ENCODE measurements at regions not wholly inside any gene's neighbourhood (a gene's known extent, or its start where the extent isn't known, plus 50 kb on each side); places are given as distances from the start of the nearest gene placed in this dataset.

- H3K27ac ChIP-seq (ENCODE audit: low read depth in 1 of 2, low read length in 1 of 2) = no peak overlapping the region
- no peaks in the 10 kb centered on the region for H3K36me3 ChIP-seq (ENCODE audit: control insufficient read depth in 2 of 2, insufficient read depth in 2 of 2, low read length in 1 of 2)
- H3K9me3 ChIP-seq (ENCODE audit: control insufficient read depth in 2 of 2, insufficient read depth in 1 of 2, low read length in 1 of 2) = no peaks in the 10 kb centered on the region
- H3K4me3 ChIP-seq (ENCODE audit: low read length in 2 of 2) = no peak overlapping the region
- H3K4me1 ChIP-seq (ENCODE audit: control insufficient read depth in 2 of 2, insufficient read depth in 2 of 2, low read length in 2 of 2) = no peaks in the 10 kb centered on the region
- H3K27me3 ChIP-seq (ENCODE audit: control insufficient read depth in 2 of 2, insufficient read depth in 1 of 2, low read length in 1 of 2) = no peaks in the 10 kb centered on the region
- no peak for DNase-seq (ENCODE audit: low read depth in 6 of 9, low spot score in 9 of 9)
- WGBS = 86% methylated on average over 5 of the region's 5 CpGs
These were observed 64.8 kb downstream of the FAM43A start for GRCh38 chr3:194750491-194750828.

- no peak for DNase-seq (ENCODE audit: low read depth in 6 of 9, low spot score in 9 of 9)
- no peak overlapping the region for H3K27ac ChIP-seq (ENCODE audit: low read depth in 1 of 2, low read length in 1 of 2)
These were observed 70.2 kb downstream of the FAM43A start for GRCh38 chr3:194755671-194756459.

GRCh38 chr3:194756460-194756779, 70.7 kb downstream of the FAM43A start:
- Histone ChIP-seq H3K27ac (ENCODE audit: low read depth in 1 of 2, low read length in 1 of 2) (no peak overlapping the region), H3K27me3 (ENCODE audit: control insufficient read depth in 2 of 2, insufficient read depth in 1 of 2, low read length in 1 of 2) (no peaks in the 10 kb centered on the region), H3K4me3 (ENCODE audit: low read length in 2 of 2) (no peak overlapping the region), H3K36me3 (ENCODE audit: control insufficient read depth in 2 of 2, insufficient read depth in 2 of 2, low read length in 1 of 2) (no peaks in the 10 kb centered on the region), H3K4me1 (ENCODE audit: control insufficient read depth in 2 of 2, insufficient read depth in 2 of 2, low read length in 2 of 2) (no peaks in the 10 kb centered on the region), H3K9me3 (ENCODE audit: control insufficient read depth in 2 of 2, insufficient read depth in 1 of 2, low read length in 1 of 2) (no peaks in the 10 kb centered on the region)
- DNase-seq (ENCODE audit: low read depth in 6 of 9, low spot score in 9 of 9) = no peak
- WGBS = 89% methylated on average over 4 of the region's 4 CpGs

More at GRCh38 chr3:194755671-194756459, 70.2 kb downstream of the FAM43A start:
- Histone ChIP-seq H3K4me3 (ENCODE audit: low read length in 2 of 2) (no peak overlapping the region), H3K27me3 (ENCODE audit: control insufficient read depth in 2 of 2, insufficient read depth in 1 of 2, low read length in 1 of 2) (no peaks in the 10 kb centered on the region), H3K36me3 (ENCODE audit: control insufficient read depth in 2 of 2, insufficient read depth in 2 of 2, low read length in 1 of 2) (no peaks in the 10 kb centered on the region), H3K9me3 (ENCODE audit: control insufficient read depth in 2 of 2, insufficient read depth in 1 of 2, low read length in 1 of 2) (no peaks in the 10 kb centered on the region), H3K4me1 (ENCODE audit: control insufficient read depth in 2 of 2, insufficient read depth in 2 of 2, low read length in 2 of 2) (no peaks in the 10 kb centered on the region)
- WGBS = 94% methylated on average over 29 of the region's 29 CpGs

GRCh38 chr3:194756791-194757325, 71.2 kb downstream of the FAM43A start:
- no peaks in the 10 kb centered on the region for H3K9me3 ChIP-seq (ENCODE audit: control insufficient read depth in 2 of 2, insufficient read depth in 1 of 2, low read length in 1 of 2)
- no peak for DNase-seq (ENCODE audit: low read depth in 6 of 9, low spot score in 9 of 9)
- no peaks in the 10 kb centered on the region for H3K36me3 ChIP-seq (ENCODE audit: control insufficient read depth in 2 of 2, insufficient read depth in 2 of 2, low read length in 1 of 2)
- H3K4me3 ChIP-seq (ENCODE audit: low read length in 2 of 2) = no peak overlapping the region
- no peaks in the 10 kb centered on the region for H3K4me1 ChIP-seq (ENCODE audit: control insufficient read depth in 2 of 2, insufficient read depth in 2 of 2, low read length in 2 of 2)
- 93% methylated on average over 10 of the region's 10 CpGs for WGBS
- no peaks in the 10 kb centered on the region for H3K27me3 ChIP-seq (ENCODE audit: control insufficient read depth in 2 of 2, insufficient read depth in 1 of 2, low read length in 1 of 2)
- no peak overlapping the region for H3K27ac ChIP-seq (ENCODE audit: low read depth in 1 of 2, low read length in 1 of 2)

GRCh38 chr3:194757647-194758061, 72.0 kb downstream of the FAM43A start:
- Histone ChIP-seq H3K27ac (ENCODE audit: low read depth in 1 of 2, low read length in 1 of 2) (no peak overlapping the region), H3K4me3 (ENCODE audit: low read length in 2 of 2) (no peak overlapping the region), H3K27me3 (ENCODE audit: control insufficient read depth in 2 of 2, insufficient read depth in 1 of 2, low read length in 1 of 2) (no peaks in the 10 kb centered on the region), H3K4me1 (ENCODE audit: control insufficient read depth in 2 of 2, insufficient read depth in 2 of 2, low read length in 2 of 2) (no peaks in the 10 kb centered on the region), H3K36me3 (ENCODE audit: control insufficient read depth in 2 of 2, insufficient read depth in 2 of 2, low read length in 1 of 2) (no peaks in the 10 kb centered on the region), H3K9me3 (ENCODE audit: control insufficient read depth in 2 of 2, insufficient read depth in 1 of 2, low read length in 1 of 2) (no peaks in the 10 kb centered on the region)
- 73% methylated on average over 2 of the region's 2 CpGs for WGBS
- DNase-seq (ENCODE audit: low read depth in 6 of 9, low spot score in 9 of 9) = no peak

DNA sequence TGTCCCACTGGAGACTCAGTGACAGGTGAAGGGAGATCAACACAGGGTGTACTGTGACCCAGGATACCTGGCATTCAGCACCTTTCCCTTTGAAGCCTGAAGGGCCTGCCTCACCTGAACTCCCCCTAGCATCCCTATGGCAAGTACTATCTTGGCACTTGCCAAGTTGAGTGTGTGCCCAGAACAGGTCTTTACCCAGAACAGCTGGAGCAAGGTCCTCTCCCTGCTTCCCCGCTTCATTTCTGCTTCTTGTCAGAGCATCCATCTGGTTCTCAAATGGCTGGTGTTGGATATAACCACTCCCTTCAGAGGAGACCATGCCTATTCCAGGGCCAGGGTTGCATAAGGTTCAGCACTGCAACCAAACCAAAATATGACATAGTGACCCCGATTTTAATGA, 73.0 kb downstream of the FAM43A start:
- no peak for DNase-seq (ENCODE audit: low read depth in 6 of 9, low spot score in 9 of 9)
- no peaks in the 10 kb centered on the region for H3K4me1 ChIP-seq (ENCODE audit: control insufficient read depth in 2 of 2, insufficient read depth in 2 of 2, low read length in 2 of 2)
- H3K36me3 ChIP-seq (ENCODE audit: control insufficient read depth in 2 of 2, insufficient read depth in 2 of 2, low read length in 1 of 2) = no peaks in the 10 kb centered on the region
- 94% methylated on average over 2 of the region's 2 CpGs for WGBS
- H3K4me3 ChIP-seq (ENCODE audit: low read length in 2 of 2) = no peak overlapping the region
- no peaks in the 10 kb centered on the region for H3K9me3 ChIP-seq (ENCODE audit: control insufficient read depth in 2 of 2, insufficient read depth in 1 of 2, low read length in 1 of 2)
- no peak overlapping the region for H3K27ac ChIP-seq (ENCODE audit: low read depth in 1 of 2, low read length in 1 of 2)
- H3K27me3 ChIP-seq (ENCODE audit: control insufficient read depth in 2 of 2, insufficient read depth in 1 of 2, low read length in 1 of 2) = no peaks in the 10 kb centered on the region

DNA sequence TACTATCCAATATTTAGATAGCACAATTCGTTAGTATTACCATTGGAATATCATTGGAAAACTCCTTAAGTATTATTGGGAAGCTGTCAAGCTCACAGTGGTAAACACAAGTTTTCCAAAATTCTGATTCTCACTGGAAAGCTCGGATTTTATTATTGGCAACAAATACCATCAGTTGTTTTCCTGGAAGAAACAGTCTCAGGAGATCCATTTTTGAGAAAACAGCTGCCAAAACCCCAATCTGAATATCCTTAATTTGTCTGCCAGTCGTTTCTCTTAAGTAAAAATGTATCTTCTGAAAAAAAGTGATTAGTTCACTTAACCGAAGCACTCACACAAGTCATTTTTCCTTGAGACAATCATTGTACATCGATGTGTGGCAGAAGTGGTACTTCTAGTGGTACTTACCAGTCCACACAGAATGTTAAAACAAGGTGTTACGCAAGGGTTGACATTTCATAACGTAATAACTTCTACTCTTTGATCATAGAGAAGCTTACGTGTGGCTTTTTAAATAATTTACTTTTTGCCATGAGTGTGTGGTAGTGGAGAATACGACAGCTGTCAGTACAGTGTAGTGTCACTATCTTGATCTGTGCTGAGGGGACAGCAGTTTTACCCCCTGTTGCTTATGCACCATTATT, 74.9 kb downstream of the FAM43A start:
- H3K27ac ChIP-seq (ENCODE audit: low read depth in 1 of 2, low read length in 1 of 2) = no peak overlapping the region
- 93% methylated on average over 9 of the region's 9 CpGs for WGBS
- H3K27me3 ChIP-seq (ENCODE audit: control insufficient read depth in 2 of 2, insufficient read depth in 1 of 2, low read length in 1 of 2) = no peaks in the 10 kb centered on the region
- DNase-seq (ENCODE audit: low read depth in 6 of 9, low spot score in 9 of 9) = no peak
- H3K36me3 ChIP-seq (ENCODE audit: control insufficient read depth in 2 of 2, insufficient read depth in 2 of 2, low read length in 1 of 2) = no peaks in the 10 kb centered on the region
- no peaks in the 10 kb centered on the region for H3K9me3 ChIP-seq (ENCODE audit: control insufficient read depth in 2 of 2, insufficient read depth in 1 of 2, low read length in 1 of 2)
- H3K4me1 ChIP-seq (ENCODE audit: control insufficient read depth in 2 of 2, insufficient read depth in 2 of 2, low read length in 2 of 2) = no peaks in the 10 kb centered on the region
- no peak overlapping the region for H3K4me3 ChIP-seq (ENCODE audit: low read length in 2 of 2)

GRCh38 chr3:194761384-194761783, 75.7 kb downstream of the FAM43A start:
- DNase-seq (ENCODE audit: low read depth in 6 of 9, low spot score in 9 of 9) = no peak
- H3K27me3 ChIP-seq (ENCODE audit: control insufficient read depth in 2 of 2, insufficient read depth in 1 of 2, low read length in 1 of 2) = no peaks in the 10 kb centered on the region
- no peaks in the 10 kb centered on the region for H3K36me3 ChIP-seq (ENCODE audit: control insufficient read depth in 2 of 2, insufficient read depth in 2 of 2, low read length in 1 of 2)
- WGBS = 69% methylated on average over 3 of the region's 3 CpGs
- no peaks in the 10 kb centered on the region for H3K9me3 ChIP-seq (ENCODE audit: control insufficient read depth in 2 of 2, insufficient read depth in 1 of 2, low read length in 1 of 2)
- H3K27ac ChIP-seq (ENCODE audit: low read depth in 1 of 2, low read length in 1 of 2) = no peak overlapping the region
- no peaks in the 10 kb centered on the region for H3K4me1 ChIP-seq (ENCODE audit: control insufficient read depth in 2 of 2, insufficient read depth in 2 of 2, low read length in 2 of 2)
- no peak overlapping the region for H3K4me3 ChIP-seq (ENCODE audit: low read length in 2 of 2)

GRCh38 chr3:194766845-194767244, 81.2 kb downstream of the FAM43A start:
- no peak for DNase-seq (ENCODE audit: low read depth in 6 of 9, low spot score in 9 of 9)
- no peak overlapping the region for H3K4me3 ChIP-seq (ENCODE audit: low read length in 2 of 2)
- H3K27me3 ChIP-seq (ENCODE audit: control insufficient read depth in 2 of 2, insufficient read depth in 1 of 2, low read length in 1 of 2) = no peaks in the 10 kb centered on the region
- no peaks in the 10 kb centered on the region for H3K9me3 ChIP-seq (ENCODE audit: control insufficient read depth in 2 of 2, insufficient read depth in 1 of 2, low read length in 1 of 2)
- WGBS = 76% methylated on average over 7 of the region's 7 CpGs
- H3K27ac ChIP-seq (ENCODE audit: low read depth in 1 of 2, low read length in 1 of 2) = no peak overlapping the region
- no peaks in the 10 kb centered on the region for H3K36me3 ChIP-seq (ENCODE audit: control insufficient read depth in 2 of 2, insufficient read depth in 2 of 2, low read length in 1 of 2)
- H3K4me1 ChIP-seq (ENCODE audit: control insufficient read depth in 2 of 2, insufficient read depth in 2 of 2, low read length in 2 of 2) = peaks cover 9 to 14% of the 10 kb centered on the region in 2 donors

Data from thymus (tissue), 11 donors.